NCI-H748 (cell line): ENCODE measurements at regions not wholly inside any gene's neighbourhood (a gene's known extent, or its start where the extent isn't known, plus 50 kb on each side); places are given as distances from the start of the nearest gene placed in this dataset.

ENCODE experiments used
- DNase-seq: peaks from one replicate; lab custom pipeline; 2025; ENCODE audit not compliant: unreplicated experiment; lab: John Stamatoyannopoulos, UW

GRCh38 chr13:80040196-80040980 lies 300.5 kb downstream of the SPRY2 start:
- no peak for DNase-seq

GRCh38 chr13:80039000-80039399 lies 301.9 kb downstream of the SPRY2 start:
- DNase-seq = no peak

- DNase-seq = no peak
Measured at GRCh38 chr13:80038371-80038770, 302.6 kb downstream of the SPRY2 start.

- no peak for DNase-seq
Measured at GRCh38 chr13:80037505-80037888, 303.4 kb downstream of the SPRY2 start.

- no peak for DNase-seq
Measured at GRCh38 chr13:80036845-80037504, 304.0 kb downstream of the SPRY2 start.

GRCh38 chr13:80035096-80035495 lies 305.8 kb downstream of the SPRY2 start:
- DNase-seq = no peak

- no peak for DNase-seq
Measured at GRCh38 chr13:80033951-80034350, 307.0 kb downstream of the SPRY2 start.

GRCh38 chr13:80033286-80033685 lies 307.6 kb downstream of the SPRY2 start:
- DNase-seq = no peak

GRCh38 chr13:80030491-80030890 lies 310.4 kb downstream of the SPRY2 start:
- DNase-seq = peak; percentile 46

- DNase-seq = peak; percentile 91
Measured at GRCh38 chr13:80029170-80029569, 311.8 kb downstream of the SPRY2 start.

- no peak for DNase-seq
Measured at GRCh38 chr13:80022146-80022545, 318.8 kb downstream of the SPRY2 start.

- DNase-seq = no peak
Measured at GRCh38 chr13:80012251-80012650, 328.7 kb downstream of the SPRY2 start.

GRCh38 chr13:80011448-80012212 lies 329.3 kb downstream of the SPRY2 start:
- DNase-seq = no peak

GRCh38 chr13:80010846-80011245 lies 330.1 kb downstream of the SPRY2 start:
- no peak for DNase-seq

GRCh38 chr13:80010286-80010831 lies 330.6 kb downstream of the SPRY2 start:
- peak; percentile 42 for DNase-seq

- DNase-seq = no peak
Measured at GRCh38 chr13:80009760-80010159, 331.2 kb downstream of the SPRY2 start.

GRCh38 chr13:80006940-80007339 lies 334.0 kb downstream of the SPRY2 start:
- no peak for DNase-seq

- no peak for DNase-seq
Measured at GRCh38 chr13:80001510-80001842, 339.4 kb downstream of the SPRY2 start.

- no peak for DNase-seq
Measured at GRCh38 chr13:80000684-80001509, 340.0 kb downstream of the SPRY2 start.

GRCh38 chr13:79999601-80000000 lies 341.3 kb downstream of the SPRY2 start:
- no peak for DNase-seq

- no peak for DNase-seq
Measured at GRCh38 chr13:79998381-79998880, 342.5 kb downstream of the SPRY2 start.
